NCI-H187 treated with DMSO at 0.1 percent for 48 hours (cell line): ENCODE measurements at regions not wholly inside any gene's neighbourhood (a gene's known extent, or its start where the extent isn't known, plus 50 kb on each side); places are given as distances from the start of the nearest gene placed in this dataset.
"Not testable (repeated sequence)": the region's sequence is repeated elsewhere in the genome, so short reads cannot be mapped to it uniquely, and the experiment has no call there.

Source experiments
- DNase-seq: peaks from one replicate; lab custom pipeline; 2025; lab: John Stamatoyannopoulos, UW

- DNase-seq, result no peak
These were observed 400.8 kb downstream of the REEP3 start for GRCh38 chr10:63921908-63922467.

GRCh38 chr10:63922468-63923284 is 401.5 kb downstream of the REEP3 start:
- no peak for DNase-seq

- DNase-seq, result no peak
These were observed 408.7 kb downstream of the REEP3 start for GRCh38 chr10:63929831-63930467.

- DNase-seq, result no peak
These were observed 409.4 kb downstream of the REEP3 start for GRCh38 chr10:63930584-63930983.

- DNase-seq, result no peak
These were observed 414.5 kb downstream of the REEP3 start for GRCh38 chr10:63935705-63936104.

- DNase-seq, result no peak
These were observed 419.2 kb downstream of the REEP3 start for GRCh38 chr10:63940277-63940922.

- no peak for DNase-seq
These were observed 443.2 kb downstream of the REEP3 start for GRCh38 chr10:63964406-63964805.

GRCh38 chr10:63965846-63966245 is 444.6 kb downstream of the REEP3 start:
- DNase-seq, result no peak

GRCh38 chr10:63972949-63973827 is 452.0 kb downstream of the REEP3 start:
- DNase-seq, result no peak

- no peak for DNase-seq
These were observed 455.3 kb downstream of the REEP3 start for GRCh38 chr10:63976538-63976937.

- DNase-seq, result no peak
These were observed 456.2 kb downstream of the REEP3 start for GRCh38 chr10:63977329-63977923.

- not testable (repeated sequence) for DNase-seq
These were observed 459.7 kb downstream of the REEP3 start for GRCh38 chr10:63980870-63981269.

GRCh38 chr10:63984061-63984460 is 462.9 kb downstream of the REEP3 start:
- not testable (repeated sequence) for DNase-seq

GRCh38 chr10:63986536-63986935 is 465.3 kb downstream of the REEP3 start:
- no peak for DNase-seq

GRCh38 chr10:63987212-63987611 is 466.0 kb downstream of the REEP3 start:
- DNase-seq, result no peak

- no peak for DNase-seq
These were observed 473.2 kb downstream of the REEP3 start for GRCh38 chr10:63994371-63994770.

- DNase-seq, result no peak
These were observed 486.0 kb downstream of the REEP3 start for GRCh38 chr10:64007157-64007556.

- no peak for DNase-seq
These were observed 489.5 kb downstream of the REEP3 start for GRCh38 chr10:64010711-64011110.

GRCh38 chr10:64011912-64012714 is 490.9 kb downstream of the REEP3 start:
- no peak for DNase-seq

- DNase-seq, result no peak
These were observed 493.1 kb downstream of the REEP3 start for GRCh38 chr10:64014281-64014680.
